ENCODE measurements at regions not wholly inside any gene's neighbourhood (a gene's known extent, or its start where the extent isn't known, plus 50 kb on each side); places are given as distances from the start of the nearest gene placed in this dataset.

DNA sequence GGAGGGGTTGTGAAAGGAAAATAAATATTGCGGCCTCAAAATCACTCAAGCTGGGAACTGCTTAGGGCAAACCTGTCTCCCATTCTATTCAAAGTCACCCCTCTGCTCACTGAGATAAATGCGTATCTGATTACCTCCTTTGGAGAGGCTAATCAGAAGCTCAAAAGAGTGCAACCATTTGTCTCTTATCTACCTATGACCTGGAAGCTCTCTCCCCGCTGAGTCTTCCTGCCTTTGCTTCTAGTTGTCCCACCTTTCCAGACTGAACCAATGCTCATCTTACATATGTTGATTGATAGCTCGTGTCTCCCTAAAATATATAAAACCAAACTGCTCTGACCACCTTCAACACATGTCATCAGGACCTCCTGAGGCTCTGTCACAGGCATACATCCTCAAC is 91.6 kb upstream of the CAMK1G start:
- TF ChIP-seq OSR2 (tag by site-specific recombination; IDR thresholded peaks at IDR 0.05) (no peak), ZNF132 (tag by site-specific recombination; IDR thresholded peaks at IDR 0.05; ENCODE audit: borderline replicate concordance) (no peak), ZNF549 (tag by site-specific recombination; IDR thresholded peaks at IDR 0.05) (no peak), ZNF133 (tag by site-specific recombination; IDR thresholded peaks at IDR 0.05) (no peak), KLF8 (tag by site-specific recombination; IDR thresholded peaks at IDR 0.05) (no peak)
- TF ChIP-seq, protein P1, sequence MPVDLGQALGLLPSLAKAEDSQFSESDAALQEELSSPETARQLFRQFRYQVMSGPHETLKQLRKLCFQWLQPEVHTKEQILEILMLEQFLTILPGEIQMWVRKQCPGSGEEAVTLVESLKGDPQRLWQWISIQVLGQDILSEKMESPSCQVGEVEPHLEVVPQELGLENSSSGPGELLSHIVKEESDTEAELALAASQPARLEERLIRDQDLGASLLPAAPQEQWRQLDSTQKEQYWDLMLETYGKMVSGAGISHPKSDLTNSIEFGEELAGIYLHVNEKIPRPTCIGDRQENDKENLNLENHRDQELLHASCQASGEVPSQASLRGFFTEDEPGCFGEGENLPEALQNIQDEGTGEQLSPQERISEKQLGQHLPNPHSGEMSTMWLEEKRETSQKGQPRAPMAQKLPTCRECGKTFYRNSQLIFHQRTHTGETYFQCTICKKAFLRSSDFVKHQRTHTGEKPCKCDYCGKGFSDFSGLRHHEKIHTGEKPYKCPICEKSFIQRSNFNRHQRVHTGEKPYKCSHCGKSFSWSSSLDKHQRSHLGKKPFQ (tag by site-specific recombination; IDR thresholded peaks at IDR 0.05) = no peak
- TF ChIP-seq, protein P2, sequence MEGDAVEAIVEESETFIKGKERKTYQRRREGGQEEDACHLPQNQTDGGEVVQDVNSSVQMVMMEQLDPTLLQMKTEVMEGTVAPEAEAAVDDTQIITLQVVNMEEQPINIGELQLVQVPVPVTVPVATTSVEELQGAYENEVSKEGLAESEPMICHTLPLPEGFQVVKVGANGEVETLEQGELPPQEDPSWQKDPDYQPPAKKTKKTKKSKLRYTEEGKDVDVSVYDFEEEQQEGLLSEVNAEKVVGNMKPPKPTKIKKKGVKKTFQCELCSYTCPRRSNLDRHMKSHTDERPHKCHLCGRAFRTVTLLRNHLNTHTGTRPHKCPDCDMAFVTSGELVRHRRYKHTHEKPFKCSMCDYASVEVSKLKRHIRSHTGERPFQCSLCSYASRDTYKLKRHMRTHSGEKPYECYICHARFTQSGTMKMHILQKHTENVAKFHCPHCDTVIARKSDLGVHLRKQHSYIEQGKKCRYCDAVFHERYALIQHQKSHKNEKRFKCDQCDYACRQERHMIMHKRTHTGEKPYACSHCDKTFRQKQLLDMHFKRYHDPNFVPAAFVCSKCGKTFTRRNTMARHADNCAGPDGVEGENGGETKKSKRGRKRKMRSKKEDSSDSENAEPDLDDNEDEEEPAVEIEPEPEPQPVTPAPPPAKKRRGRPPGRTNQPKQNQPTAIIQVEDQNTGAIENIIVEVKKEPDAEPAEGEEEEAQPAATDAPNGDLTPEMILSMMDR (tag by site-specific recombination; IDR thresholded peaks at IDR 0.05) = no peak
- TF ChIP-seq, protein P3, sequence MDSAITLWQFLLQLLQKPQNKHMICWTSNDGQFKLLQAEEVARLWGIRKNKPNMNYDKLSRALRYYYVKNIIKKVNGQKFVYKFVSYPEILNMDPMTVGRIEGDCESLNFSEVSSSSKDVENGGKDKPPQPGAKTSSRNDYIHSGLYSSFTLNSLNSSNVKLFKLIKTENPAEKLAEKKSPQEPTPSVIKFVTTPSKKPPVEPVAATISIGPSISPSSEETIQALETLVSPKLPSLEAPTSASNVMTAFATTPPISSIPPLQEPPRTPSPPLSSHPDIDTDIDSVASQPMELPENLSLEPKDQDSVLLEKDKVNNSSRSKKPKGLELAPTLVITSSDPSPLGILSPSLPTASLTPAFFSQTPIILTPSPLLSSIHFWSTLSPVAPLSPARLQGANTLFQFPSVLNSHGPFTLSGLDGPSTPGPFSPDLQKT (IDR thresholded peaks at IDR 0.05; ENCODE audit: borderline replicate concordance, low read depth, low read length) = no peak
- TF ChIP-seq, protein P4, sequence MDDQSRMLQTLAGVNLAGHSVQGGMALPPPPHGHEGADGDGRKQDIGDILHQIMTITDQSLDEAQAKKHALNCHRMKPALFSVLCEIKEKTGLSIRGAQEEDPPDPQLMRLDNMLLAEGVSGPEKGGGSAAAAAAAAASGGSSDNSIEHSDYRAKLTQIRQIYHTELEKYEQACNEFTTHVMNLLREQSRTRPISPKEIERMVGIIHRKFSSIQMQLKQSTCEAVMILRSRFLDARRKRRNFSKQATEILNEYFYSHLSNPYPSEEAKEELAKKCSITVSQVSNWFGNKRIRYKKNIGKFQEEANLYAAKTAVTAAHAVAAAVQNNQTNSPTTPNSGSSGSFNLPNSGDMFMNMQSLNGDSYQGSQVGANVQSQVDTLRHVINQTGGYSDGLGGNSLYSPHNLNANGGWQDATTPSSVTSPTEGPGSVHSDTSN (CRISPR knock-in tag; IDR thresholded peaks at IDR 0.05) = no peak
